HG03097 (cell line): ENCODE measurements at regions not wholly inside any gene's neighbourhood (a gene's known extent, or its start where the extent isn't known, plus 50 kb on each side); places are given as distances from the start of the nearest gene placed in this dataset.

ENCODE experiments used
- ATAC-seq: cut with Tn5 transposase; IDR thresholded peaks from one replicate; pipeline ENCODE4 v1.9.1; 2021; ENCODE audit not compliant: unreplicated experiment, low FRiP score

GRCh38 chr12:42785944-42786343 lies 196.4 kb upstream of the PRICKLE1 start:
- no peak for ATAC-seq

GRCh38 chr12:42780671-42781070 lies 191.1 kb upstream of the PRICKLE1 start:
- no peak for ATAC-seq

- no peak for ATAC-seq
Measured at GRCh38 chr12:42779186-42779859, 189.8 kb upstream of the PRICKLE1 start.

- no peak for ATAC-seq
Measured at GRCh38 chr12:42776396-42776795, 186.8 kb upstream of the PRICKLE1 start.

- no peak for ATAC-seq
Measured at GRCh38 chr12:42774238-42774637, 184.7 kb upstream of the PRICKLE1 start.

GRCh38 chr12:42770261-42770660 lies 180.7 kb upstream of the PRICKLE1 start:
- ATAC-seq = no peak

GRCh38 chr12:42769455-42769854 lies 179.9 kb upstream of the PRICKLE1 start:
- ATAC-seq = no peak

- no peak for ATAC-seq
Measured at GRCh38 chr12:42767998-42768397, 178.5 kb upstream of the PRICKLE1 start.

- ATAC-seq = no peak
Measured at GRCh38 chr12:42767326-42767954, 177.9 kb upstream of the PRICKLE1 start.

- no peak for ATAC-seq
Measured at GRCh38 chr12:42766754-42767153, 177.2 kb upstream of the PRICKLE1 start.

GRCh38 chr12:42766026-42766425 lies 176.5 kb upstream of the PRICKLE1 start:
- no peak for ATAC-seq

GRCh38 chr12:42763682-42764081 lies 174.1 kb upstream of the PRICKLE1 start:
- ATAC-seq = no peak

GRCh38 chr12:42762395-42762925 lies 172.9 kb upstream of the PRICKLE1 start:
- no peak for ATAC-seq

- ATAC-seq = no peak
Measured at GRCh38 chr12:42761601-42762350, 172.2 kb upstream of the PRICKLE1 start.

- ATAC-seq = no peak
Measured at GRCh38 chr12:42761086-42761485, 171.5 kb upstream of the PRICKLE1 start.

- ATAC-seq = no peak
Measured at GRCh38 chr12:42760550-42760949, 171.0 kb upstream of the PRICKLE1 start.

GRCh38 chr12:42759622-42760273 lies 170.2 kb upstream of the PRICKLE1 start:
- ATAC-seq = no peak

GRCh38 chr12:42758806-42759205 lies 169.3 kb upstream of the PRICKLE1 start:
- no peak for ATAC-seq

- ATAC-seq = no peak
Measured at GRCh38 chr12:42757624-42758119, 168.1 kb upstream of the PRICKLE1 start.

- no peak for ATAC-seq
Measured at GRCh38 chr12:42756841-42757623, 167.5 kb upstream of the PRICKLE1 start.
